Astrocyte (in vitro differentiated cells and primary cell): ENCODE measurements at regions not wholly inside any gene's neighbourhood (a gene's known extent, or its start where the extent isn't known, plus 50 kb on each side); places are given as distances from the start of the nearest gene placed in this dataset.

Experiments used
- DNase-seq: peaks from one replicate; pipeline ENCODE4 v3.0.0-alpha.2; 2010; ENCODE audit warnings: low read depth
- FAIRE-seq: peaks from 2 replicates; lab custom pipeline; 2011; peaks lifted over from hg19 to GRCh38; lab: Jason Lieb, UNC
- H2AFZ ChIP-seq: 2 replicates; pipeline ENCODE4 v1.6.0; 2012; ENCODE audit warnings: low read depth, low read length, inconsistent platforms
- H3K27ac ChIP-seq: 2 replicates; pipeline ENCODE4 v1.5.1; 2011; ENCODE audit warnings: low read depth, low read length, inconsistent platforms
- H3K27me3 ChIP-seq: 2 replicates; pipeline ENCODE4 v1.6.0; 2011; ENCODE audit warnings: low read length, inconsistent platforms; ENCODE audit not compliant: insufficient read depth
- H3K36me3 ChIP-seq: 2 replicates; pipeline ENCODE4 v1.5.1; 2011; ENCODE audit warnings: low read length, inconsistent platforms; ENCODE audit not compliant: insufficient read depth
- H3K4me1 ChIP-seq: 2 replicates; pipeline ENCODE4 v1.5.1; 2011; ENCODE audit warnings: low read length, inconsistent platforms; ENCODE audit not compliant: insufficient read depth
- H3K4me2 ChIP-seq: 2 replicates; pipeline ENCODE4 v1.6.0; 2012; ENCODE audit warnings: low read length, inconsistent platforms
- H3K4me3 ChIP-seq: 2 replicates; pipeline ENCODE4 v1.5.1; 2011; ENCODE audit warnings: low read depth, mild to moderate bottlenecking, low read length, inconsistent platforms; ENCODE audit not compliant: insufficient read depth
- H3K79me2 ChIP-seq: 2 replicates; pipeline ENCODE4 v1.6.0; 2012; ENCODE audit warnings: mild to moderate bottlenecking, low read length, inconsistent platforms; ENCODE audit not compliant: insufficient read depth
- H3K9ac ChIP-seq: 2 replicates; pipeline ENCODE4 v1.6.0; 2012; ENCODE audit warnings: mild to moderate bottlenecking, low read length, inconsistent platforms
- H3K9me3 ChIP-seq: 2 replicates; pipeline ENCODE4 v1.5.1; 2012; ENCODE audit warnings: low read depth, mild to moderate bottlenecking, low read length, inconsistent platforms; ENCODE audit not compliant: insufficient read depth
- H4K20me1 ChIP-seq: 2 replicates; pipeline ENCODE4 v1.6.0; 2012; ENCODE audit warnings: low read length, inconsistent platforms; ENCODE audit not compliant: insufficient read depth
- H3K27ac Mint-ChIP-seq: one replicate; pipeline ENCODE4 v1.8.0; 2021; ENCODE audit warnings: mild to moderate bottlenecking, mixed read lengths; ENCODE audit not compliant: unreplicated experiment
- H3K27me3 Mint-ChIP-seq: one replicate; pipeline ENCODE4 v1.8.0; 2021; ENCODE audit warnings: low read depth, mixed read lengths; ENCODE audit not compliant: unreplicated experiment
- H3K36me3 Mint-ChIP-seq: one replicate; pipeline ENCODE4 v1.8.0; 2021; ENCODE audit warnings: low read depth, mixed read lengths; ENCODE audit not compliant: unreplicated experiment
- H3K4me1 Mint-ChIP-seq: one replicate; pipeline ENCODE4 v1.8.0; 2021; ENCODE audit warnings: low read depth, mixed read lengths; ENCODE audit not compliant: unreplicated experiment
- H3K4me3 Mint-ChIP-seq: one replicate; pipeline ENCODE4 v1.8.0; 2021; ENCODE audit warnings: mild to moderate bottlenecking, moderate library complexity, mixed read lengths; ENCODE audit not compliant: unreplicated experiment
- H3K9me3 Mint-ChIP-seq: one replicate; pipeline ENCODE4 v1.8.0; 2021; ENCODE audit warnings: mild to moderate bottlenecking, mixed read lengths; ENCODE audit not compliant: unreplicated experiment
- CTCF ChIP-seq: IDR thresholded peaks from 2 replicates; pipeline ENCODE4 v1.5.1; 2011; ENCODE audit warnings: low read depth, mild to moderate bottlenecking, inconsistent platforms, low read length, moderate library complexity; ENCODE audit not compliant: insufficient read depth
- EZH2 ChIP-seq: IDR thresholded peaks from 2 replicates; pipeline ENCODE4 v1.6.1; 2012; ENCODE audit warnings: mild to moderate bottlenecking, low read length, inconsistent platforms; ENCODE audit not compliant: insufficient read depth

DNA sequence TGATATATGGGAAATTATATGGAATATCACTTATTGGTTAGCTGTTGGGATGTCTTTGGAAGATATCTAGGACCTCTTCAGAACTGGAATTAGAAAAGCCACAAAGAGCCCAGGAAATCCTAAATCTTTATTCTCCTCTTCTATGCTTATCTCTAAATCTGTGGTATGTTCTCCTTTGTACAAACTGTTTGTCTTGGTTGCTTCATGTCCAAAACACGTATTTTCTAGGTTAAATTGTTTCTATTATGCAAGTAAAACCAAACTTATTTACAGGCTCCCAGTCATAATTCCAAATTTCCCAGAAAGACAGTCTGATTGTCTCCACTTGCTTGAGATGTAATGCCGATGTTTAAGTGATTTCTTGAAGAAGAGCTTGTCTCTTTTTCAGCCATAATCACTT lies 650.9 kb downstream of the CDH11 start:
- no peak overlapping the region for H3K27ac Mint-ChIP-seq
- no peaks in the 10 kb centered on the region for H3K36me3 Mint-ChIP-seq
- Histone ChIP-seq H3K27me3 (no peaks in the 10 kb centered on the region), H3K9me3 (no peaks in the 10 kb centered on the region), H3K4me2 (no peak overlapping the region), H4K20me1 (no peaks in the 10 kb centered on the region), H3K4me1 (peaks cover 5% of the 10 kb centered on the region), H3K9ac (no peak overlapping the region), H3K27ac (no peak overlapping the region), H3K4me3 (no peak overlapping the region), H2AFZ (no peak overlapping the region), H3K79me2 (no peaks in the 10 kb centered on the region), H3K36me3 (no peaks in the 10 kb centered on the region)
- no peaks in the 10 kb centered on the region for H3K27me3 Mint-ChIP-seq
- H3K4me1 Mint-ChIP-seq: no peaks in the 10 kb centered on the region
- TF ChIP-seq CTCF (no peak), EZH2 (no peak)
- peaks cover 3% of the 10 kb centered on the region for H3K9me3 Mint-ChIP-seq
- H3K4me3 Mint-ChIP-seq: no peak overlapping the region
- peak; percentile 34 for DNase-seq
- FAIRE-seq: peak; percentile 47

DNA sequence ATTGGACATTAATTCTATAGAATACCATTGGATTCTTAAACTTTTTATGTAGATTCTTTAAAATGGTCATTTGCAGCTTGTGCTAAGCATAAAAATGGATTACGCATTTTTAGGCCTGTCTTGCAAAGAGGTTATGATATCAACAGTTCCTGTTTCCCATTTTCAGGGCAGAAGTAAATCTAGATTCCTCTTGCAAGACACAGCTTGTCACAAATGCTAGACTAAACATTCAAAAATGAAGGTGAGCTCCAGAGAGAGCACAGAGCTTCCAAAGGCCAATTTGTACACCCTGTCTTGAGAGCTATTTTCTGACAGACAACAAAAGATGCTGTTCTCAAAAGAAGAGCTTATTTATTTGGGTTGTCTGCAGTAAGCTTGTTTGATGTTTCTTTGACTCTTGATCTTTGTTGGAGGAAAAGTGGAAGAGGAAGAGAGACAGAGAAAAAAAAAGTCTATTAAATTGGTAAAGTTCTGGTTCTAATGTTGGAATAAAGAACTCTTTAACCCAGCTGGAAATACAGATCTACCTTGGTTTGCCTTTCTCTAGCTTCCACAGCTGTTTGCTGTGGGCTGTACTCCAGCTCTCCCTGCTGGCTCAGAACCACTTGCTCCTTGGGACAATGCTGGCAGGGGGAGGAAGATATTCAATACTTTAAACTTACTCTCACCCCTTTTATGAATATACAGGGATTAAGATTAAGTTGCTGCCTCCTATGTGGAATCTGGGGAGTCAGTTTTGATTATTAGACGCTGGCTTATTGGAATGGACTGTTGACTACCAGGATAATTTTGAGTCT lies 651.8 kb downstream of the CDH11 start:
- H3K4me1 ChIP-seq: no peaks in the 10 kb centered on the region
- Mint-ChIP-seq H3K36me3 (no peaks in the 10 kb centered on the region), H3K27me3 (no peaks in the 10 kb centered on the region), H3K9me3 (peaks cover 5% of the 10 kb centered on the region), H3K4me1 (no peaks in the 10 kb centered on the region), H3K4me3 (no peak overlapping the region), H3K27ac (no peak overlapping the region)
- H2AFZ ChIP-seq: no peak overlapping the region
- H3K79me2 ChIP-seq: no peaks in the 10 kb centered on the region
- no peaks in the 10 kb centered on the region for H3K27me3 ChIP-seq
- no peaks in the 10 kb centered on the region for H3K9me3 ChIP-seq
- H3K4me3 ChIP-seq: no peak overlapping the region
- H3K9ac ChIP-seq: no peak overlapping the region
- H3K27ac ChIP-seq: no peak overlapping the region
- no peaks in the 10 kb centered on the region for H4K20me1 ChIP-seq
- DNase-seq: no peak
- FAIRE-seq: peak; percentile 5
- no peaks in the 10 kb centered on the region for H3K36me3 ChIP-seq
- H3K4me2 ChIP-seq: no peak overlapping the region
- TF ChIP-seq EZH2 (no peak), CTCF (no peak)

- H3K79me2 ChIP-seq: no peaks in the 10 kb centered on the region
- no peaks in the 10 kb centered on the region for H3K36me3 Mint-ChIP-seq
Measured at GRCh38 chr16:64469351-64469750, 652.5 kb downstream of the CDH11 start.

More at GRCh38 chr16:64469351-64469750, 652.5 kb downstream of the CDH11 start:
- Histone ChIP-seq H3K4me2 (no peak overlapping the region), H3K9me3 (no peaks in the 10 kb centered on the region), H3K9ac (no peak overlapping the region), H4K20me1 (no peaks in the 10 kb centered on the region), H3K4me3 (no peak overlapping the region), H3K27me3 (no peaks in the 10 kb centered on the region), H3K36me3 (no peaks in the 10 kb centered on the region), H2AFZ (no peak overlapping the region), H3K27ac (no peak overlapping the region), H3K4me1 (no peaks in the 10 kb centered on the region)
- no peaks in the 10 kb centered on the region for H3K27me3 Mint-ChIP-seq
- H3K9me3 Mint-ChIP-seq: peaks cover 5% of the 10 kb centered on the region
- H3K4me1 Mint-ChIP-seq: no peaks in the 10 kb centered on the region
- H3K27ac Mint-ChIP-seq: no peak overlapping the region
- TF ChIP-seq CTCF (no peak), EZH2 (no peak)
- DNase-seq (no peak), FAIRE-seq (no peak)
- H3K4me3 Mint-ChIP-seq: no peak overlapping the region
